HL-60 (cell line): ENCODE measurements at regions not wholly inside any gene's neighbourhood (a gene's known extent, or its start where the extent isn't known, plus 50 kb on each side); places are given as distances from the start of the nearest gene placed in this dataset.

Experiments used
- DNase-seq, 2 experiments: peaks; one replicate each; pipeline ENCODE4 v3.0.0-alpha.2; 2010 to 2020; ENCODE audit warnings: low read depth in 1 of 2, low spot score in 1 of 2
- H3K27ac ChIP-seq: fragments of 250-450 bp; sonication (Bioruptor Pico); replicated peaks from 2 replicates; pipeline ENCODE4 v1.5.1; 2020; ENCODE audit warnings: mild to moderate bottlenecking, moderate library complexity
- H3K27me3 ChIP-seq: fragments of 250-450 bp; sonication (Bioruptor Pico); 2 replicates; pipeline ENCODE4 v1.5.1; 2021; ENCODE audit warnings: mild to moderate bottlenecking, moderate library complexity; ENCODE audit not compliant: insufficient read depth, poor library complexity, severe bottlenecking
- H3K4me3 ChIP-seq: replicated peaks from 2 replicates; pipeline ENCODE4 v1.5.1; 2011; ENCODE audit warnings: mild to moderate bottlenecking, control low read depth, low read length; ENCODE audit not compliant: insufficient read depth
- GABPA ChIP-seq: IDR thresholded peaks from 2 replicates; pipeline ENCODE4 v1.6.1; 2012; ENCODE audit warnings: low read depth
- POLR2AphosphoS5 ChIP-seq: IDR thresholded peaks from 2 replicates; pipeline ENCODE4 v1.6.1; 2012; ENCODE audit warnings: low read depth
- REST ChIP-seq: IDR thresholded peaks from 2 replicates; pipeline ENCODE4 v1.6.1; 2012; ENCODE audit warnings: low read depth; ENCODE audit not compliant: insufficient replicate concordance
- SPI1 ChIP-seq: IDR thresholded peaks from 2 replicates; pipeline ENCODE4 v1.6.1; 2012; ENCODE audit warnings: low read depth, mild to moderate bottlenecking, borderline replicate concordance
- TF ChIP-seq, protein P1 (sequence below): IDR thresholded peaks from one replicate; pipeline ENCODE4 v1.5.1; 2011; ENCODE audit warnings: low read length, control low read depth, inconsistent platforms; ENCODE audit not compliant: insufficient read depth

GRCh38 chr6:73951183-73951582 is 255.2 kb downstream of the CD109 start:
- H3K4me3 ChIP-seq: no peak overlapping the region
- no peak for DNase-seq
- TF ChIP-seq REST: no peak
- H3K27ac ChIP-seq: no peak overlapping the region
- no peaks in the 10 kb centered on the region for H3K27me3 ChIP-seq

GRCh38 chr6:73943930-73944652 is 248.1 kb downstream of the CD109 start:
- no peak overlapping the region for H3K27ac ChIP-seq
- no peak for TF ChIP-seq POLR2AphosphoS5
- TF ChIP-seq REST: no peak
- no peak for TF ChIP-seq GABPA
- TF ChIP-seq SPI1: no peak
- TF ChIP-seq, protein P1, sequence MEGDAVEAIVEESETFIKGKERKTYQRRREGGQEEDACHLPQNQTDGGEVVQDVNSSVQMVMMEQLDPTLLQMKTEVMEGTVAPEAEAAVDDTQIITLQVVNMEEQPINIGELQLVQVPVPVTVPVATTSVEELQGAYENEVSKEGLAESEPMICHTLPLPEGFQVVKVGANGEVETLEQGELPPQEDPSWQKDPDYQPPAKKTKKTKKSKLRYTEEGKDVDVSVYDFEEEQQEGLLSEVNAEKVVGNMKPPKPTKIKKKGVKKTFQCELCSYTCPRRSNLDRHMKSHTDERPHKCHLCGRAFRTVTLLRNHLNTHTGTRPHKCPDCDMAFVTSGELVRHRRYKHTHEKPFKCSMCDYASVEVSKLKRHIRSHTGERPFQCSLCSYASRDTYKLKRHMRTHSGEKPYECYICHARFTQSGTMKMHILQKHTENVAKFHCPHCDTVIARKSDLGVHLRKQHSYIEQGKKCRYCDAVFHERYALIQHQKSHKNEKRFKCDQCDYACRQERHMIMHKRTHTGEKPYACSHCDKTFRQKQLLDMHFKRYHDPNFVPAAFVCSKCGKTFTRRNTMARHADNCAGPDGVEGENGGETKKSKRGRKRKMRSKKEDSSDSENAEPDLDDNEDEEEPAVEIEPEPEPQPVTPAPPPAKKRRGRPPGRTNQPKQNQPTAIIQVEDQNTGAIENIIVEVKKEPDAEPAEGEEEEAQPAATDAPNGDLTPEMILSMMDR: no peak
- no peaks in the 10 kb centered on the region for H3K27me3 ChIP-seq
- H3K4me3 ChIP-seq: no peak overlapping the region
- DNase-seq: no peak

- Histone ChIP-seq H3K27me3 (no peaks in the 10 kb centered on the region), H3K27ac (no peak overlapping the region), H3K4me3 (no peak overlapping the region)
- no peak for TF ChIP-seq REST
- no peak for TF ChIP-seq SPI1
- TF ChIP-seq POLR2AphosphoS5: no peak
- no peak for TF ChIP-seq GABPA
- no peak for DNase-seq
Measured at GRCh38 chr6:73943411-73943810, 247.4 kb downstream of the CD109 start.

DNA sequence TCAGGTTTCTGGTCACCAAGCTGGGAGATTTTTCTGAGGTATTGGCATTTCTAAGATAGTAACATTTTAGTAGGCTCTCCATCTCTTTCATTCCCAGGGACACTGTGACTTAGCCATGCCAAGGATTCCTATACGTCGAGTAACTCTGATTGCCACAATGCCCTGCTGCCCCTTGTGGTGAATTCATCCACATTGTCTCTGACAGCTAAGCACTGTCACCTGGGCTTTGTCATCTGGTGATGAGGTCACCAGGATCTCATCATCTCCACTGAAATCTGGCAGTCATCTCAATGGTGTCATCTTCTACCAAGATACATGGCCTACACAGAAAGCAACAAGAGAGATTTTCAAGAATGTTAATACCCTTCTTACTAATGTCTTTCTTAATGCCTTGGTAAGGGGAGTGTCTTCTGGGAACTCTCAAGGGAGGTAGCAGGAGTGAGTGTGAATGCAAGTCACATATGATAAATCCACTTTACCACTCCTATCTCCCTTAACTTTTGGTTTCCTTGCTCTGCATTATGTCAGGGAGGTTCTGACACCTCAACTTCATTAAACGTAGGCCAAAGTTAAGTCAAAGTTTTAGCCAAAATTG is 246.7 kb downstream of the CD109 start:
- H3K27ac ChIP-seq: no peak overlapping the region
- no peak for DNase-seq
- H3K27me3 ChIP-seq: no peaks in the 10 kb centered on the region
- no peak overlapping the region for H3K4me3 ChIP-seq
- TF ChIP-seq GABPA: no peak
- TF ChIP-seq REST: no peak
- TF ChIP-seq, protein P1: no peak
- no peak for TF ChIP-seq POLR2AphosphoS5
- no peak for TF ChIP-seq SPI1
